ENCODE measurements at regions not wholly inside any gene's neighbourhood (a gene's known extent, or its start where the extent isn't known, plus 50 kb on each side); places are given as distances from the start of the nearest gene placed in this dataset.
"Not testable (repeated sequence)": the region's sequence is repeated elsewhere in the genome, so short reads cannot be mapped to it uniquely, and the experiment has no call there.

- H3K4me3 ChIP-seq (ENCODE audit: severe bottlenecking): no peak overlapping the region
- DNase-seq (ENCODE audit: low spot score): no peak
Measured at GRCh38 chr9:24776226-24776625, 230.5 kb upstream of the IZUMO3 start.

GRCh38 chr9:24774199-24774598 is 228.5 kb upstream of the IZUMO3 start:
- ATAC-seq (ENCODE audit: low read depth); DNase-seq (ENCODE audit: low spot score); H3K4me3 ChIP-seq (ENCODE audit: severe bottlenecking); H3K9me3 ChIP-seq (ENCODE audit: severe bottlenecking); H3K27ac ChIP-seq (ENCODE audit: poor library complexity, severe bottlenecking); H3K4me1 ChIP-seq (ENCODE audit: insufficient read depth, poor library complexity, severe bottlenecking); H3K27me3 ChIP-seq (ENCODE audit: insufficient read depth, poor library complexity, severe bottlenecking); H3K36me3 ChIP-seq (ENCODE audit: low read depth): not testable (repeated sequence)

More at GRCh38 chr9:24776226-24776625, 230.5 kb upstream of the IZUMO3 start:
- Histone ChIP-seq H3K27me3 (ENCODE audit: insufficient read depth, poor library complexity, severe bottlenecking) (no peaks in the 10 kb centered on the region), H3K27ac (ENCODE audit: poor library complexity, severe bottlenecking) (no peak overlapping the region), H3K9me3 (ENCODE audit: severe bottlenecking) (no peaks in the 10 kb centered on the region), H3K36me3 (ENCODE audit: low read depth) (no peaks in the 10 kb centered on the region), H3K4me1 (ENCODE audit: insufficient read depth, poor library complexity, severe bottlenecking) (no peaks in the 10 kb centered on the region)
- TF ChIP-seq, protein P1, sequence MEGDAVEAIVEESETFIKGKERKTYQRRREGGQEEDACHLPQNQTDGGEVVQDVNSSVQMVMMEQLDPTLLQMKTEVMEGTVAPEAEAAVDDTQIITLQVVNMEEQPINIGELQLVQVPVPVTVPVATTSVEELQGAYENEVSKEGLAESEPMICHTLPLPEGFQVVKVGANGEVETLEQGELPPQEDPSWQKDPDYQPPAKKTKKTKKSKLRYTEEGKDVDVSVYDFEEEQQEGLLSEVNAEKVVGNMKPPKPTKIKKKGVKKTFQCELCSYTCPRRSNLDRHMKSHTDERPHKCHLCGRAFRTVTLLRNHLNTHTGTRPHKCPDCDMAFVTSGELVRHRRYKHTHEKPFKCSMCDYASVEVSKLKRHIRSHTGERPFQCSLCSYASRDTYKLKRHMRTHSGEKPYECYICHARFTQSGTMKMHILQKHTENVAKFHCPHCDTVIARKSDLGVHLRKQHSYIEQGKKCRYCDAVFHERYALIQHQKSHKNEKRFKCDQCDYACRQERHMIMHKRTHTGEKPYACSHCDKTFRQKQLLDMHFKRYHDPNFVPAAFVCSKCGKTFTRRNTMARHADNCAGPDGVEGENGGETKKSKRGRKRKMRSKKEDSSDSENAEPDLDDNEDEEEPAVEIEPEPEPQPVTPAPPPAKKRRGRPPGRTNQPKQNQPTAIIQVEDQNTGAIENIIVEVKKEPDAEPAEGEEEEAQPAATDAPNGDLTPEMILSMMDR (IDR thresholded peaks at IDR 0.05; ENCODE audit: poor library complexity, severe bottlenecking): no peak
- no peak for ATAC-seq (ENCODE audit: low read depth)

DNA sequence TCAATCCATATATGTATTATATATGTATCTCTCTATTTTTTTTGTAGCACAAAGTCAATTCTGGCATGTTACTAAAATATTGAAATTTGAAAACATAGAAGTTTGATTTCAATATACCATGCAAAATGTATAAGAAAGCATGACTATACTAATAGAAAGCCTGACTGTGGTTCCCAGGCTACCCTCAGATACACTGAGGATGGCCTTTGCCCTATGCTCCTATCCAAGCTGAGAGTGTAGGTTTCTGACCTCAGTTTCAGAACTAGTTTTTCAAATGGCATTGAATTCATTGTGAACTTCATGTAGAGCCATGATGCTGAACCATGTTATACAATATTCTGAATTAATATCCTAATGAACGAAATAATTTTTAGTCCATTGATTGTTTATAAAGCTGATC is 220.4 kb upstream of the IZUMO3 start:
- DNase-seq (ENCODE audit: low spot score) (no peak), ATAC-seq (ENCODE audit: low read depth) (no peak)
- H3K27me3 ChIP-seq (ENCODE audit: insufficient read depth, poor library complexity, severe bottlenecking): no peaks in the 10 kb centered on the region
- no peaks in the 10 kb centered on the region for H3K36me3 ChIP-seq (ENCODE audit: low read depth)
- TF ChIP-seq, protein P1 (IDR thresholded peaks at IDR 0.05; ENCODE audit: poor library complexity, severe bottlenecking): no peak
- no peaks in the 10 kb centered on the region for H3K9me3 ChIP-seq (ENCODE audit: severe bottlenecking)
- no peak overlapping the region for H3K27ac ChIP-seq (ENCODE audit: poor library complexity, severe bottlenecking)
- H3K4me1 ChIP-seq (ENCODE audit: insufficient read depth, poor library complexity, severe bottlenecking): no peaks in the 10 kb centered on the region
- H3K4me3 ChIP-seq (ENCODE audit: severe bottlenecking): no peak overlapping the region

DNA sequence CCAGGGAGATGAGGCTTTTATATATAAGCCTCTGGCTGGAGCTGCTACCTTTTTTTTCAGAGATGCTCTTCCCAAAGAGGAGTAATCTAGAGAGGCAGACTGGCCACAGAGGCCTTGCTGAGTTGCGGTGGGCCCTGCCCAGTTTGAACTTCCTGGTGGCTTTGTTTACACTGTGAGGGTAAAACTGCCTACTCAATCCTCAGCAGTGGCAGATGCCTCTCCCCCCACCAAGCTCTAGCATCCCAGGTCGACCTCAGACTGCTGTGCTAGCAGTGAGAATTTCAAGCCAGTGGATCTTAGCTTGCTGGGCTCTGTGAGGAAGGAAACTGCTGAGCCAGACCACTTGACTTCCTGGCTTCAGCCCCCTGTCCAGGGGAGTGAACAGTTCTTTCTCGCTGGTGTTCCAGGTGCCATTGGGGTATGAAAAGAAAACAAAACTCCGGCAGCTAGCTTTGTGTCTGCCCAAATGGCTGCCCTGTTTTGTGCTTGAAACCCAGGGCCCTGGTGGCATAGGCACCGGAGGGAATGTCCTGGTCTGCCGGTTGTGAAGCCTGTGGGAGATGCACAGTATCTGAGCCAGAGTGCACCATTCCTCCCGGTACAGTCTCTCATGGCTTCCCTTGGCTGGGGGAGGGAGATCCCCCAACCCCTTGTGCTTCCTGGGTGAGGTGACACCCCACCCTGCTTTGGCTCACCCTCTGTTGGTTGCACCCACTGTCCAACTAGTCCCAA is 219.5 kb upstream of the IZUMO3 start:
- Histone ChIP-seq H3K27ac (ENCODE audit: poor library complexity, severe bottlenecking) (no peak overlapping the region), H3K4me1 (ENCODE audit: insufficient read depth, poor library complexity, severe bottlenecking) (no peaks in the 10 kb centered on the region), H3K27me3 (ENCODE audit: insufficient read depth, poor library complexity, severe bottlenecking) (no peaks in the 10 kb centered on the region), H3K9me3 (ENCODE audit: severe bottlenecking) (no peaks in the 10 kb centered on the region), H3K36me3 (ENCODE audit: low read depth) (no peaks in the 10 kb centered on the region), H3K4me3 (ENCODE audit: severe bottlenecking) (no peak overlapping the region)
- no peak for ATAC-seq (ENCODE audit: low read depth)
- TF ChIP-seq, protein P1 (IDR thresholded peaks at IDR 0.05; ENCODE audit: poor library complexity, severe bottlenecking): no peak
- DNase-seq (ENCODE audit: low spot score): no peak

DNA sequence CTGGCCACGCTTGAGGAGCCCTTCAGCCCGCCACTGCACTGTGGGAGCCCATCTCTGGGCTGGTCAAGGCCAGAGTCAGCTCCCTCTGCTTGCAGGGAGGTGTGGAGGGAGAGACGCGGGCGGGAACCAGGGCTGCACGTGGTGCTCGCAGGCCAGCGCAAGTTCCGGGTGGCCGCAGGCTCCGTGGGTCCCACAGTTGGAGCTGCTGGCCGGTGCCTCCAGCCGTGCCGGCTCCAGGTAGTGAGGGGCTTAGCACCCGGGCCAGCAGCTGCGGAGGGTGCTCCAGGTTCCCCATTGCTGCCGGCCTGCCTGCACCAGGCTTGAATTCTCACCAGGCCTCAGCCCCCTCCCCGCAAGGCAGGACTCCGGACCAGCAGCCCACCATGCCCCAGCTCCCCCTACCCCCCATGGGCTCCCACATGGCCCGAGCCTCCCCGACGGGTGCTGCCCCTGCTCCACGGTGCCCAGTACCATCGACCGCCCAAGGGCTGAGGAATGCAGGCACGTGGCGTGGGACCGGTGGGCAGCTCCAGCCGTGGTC is 192.8 kb upstream of the IZUMO3 start:
- DNase-seq (ENCODE audit: low spot score) (no peak), ATAC-seq (ENCODE audit: low read depth) (no peak)
- TF ChIP-seq, protein P1 (IDR thresholded peaks at IDR 0.05; ENCODE audit: poor library complexity, severe bottlenecking): no peak
- H3K27ac ChIP-seq (ENCODE audit: poor library complexity, severe bottlenecking): no peak overlapping the region
- H3K4me1 ChIP-seq (ENCODE audit: insufficient read depth, poor library complexity, severe bottlenecking): no peaks in the 10 kb centered on the region
- peaks cover 2% of the 10 kb centered on the region for H3K9me3 ChIP-seq (ENCODE audit: severe bottlenecking)
- H3K27me3 ChIP-seq (ENCODE audit: insufficient read depth, poor library complexity, severe bottlenecking): no peaks in the 10 kb centered on the region
- no peaks in the 10 kb centered on the region for H3K36me3 ChIP-seq (ENCODE audit: low read depth)
- H3K4me3 ChIP-seq (ENCODE audit: severe bottlenecking): no peak overlapping the region

Measured in RWPE2 (cell line).